GM12872 (cell line): ENCODE measurements at regions not wholly inside any gene's neighbourhood (a gene's known extent, or its start where the extent isn't known, plus 50 kb on each side); places are given as distances from the start of the nearest gene placed in this dataset.

Source experiments
- CTCF ChIP-seq: IDR thresholded peaks from 3 replicates; pipeline ENCODE4 v1.5.1; 2011; ENCODE audit warnings: low read depth, mild to moderate bottlenecking, low read length, moderate library complexity; ENCODE audit not compliant: insufficient read depth

GRCh38 chr16:27720731-27721530 lies 171.0 kb downstream of the KATNIP start:
- TF ChIP-seq CTCF = no peak

- no peak for TF ChIP-seq CTCF
Observed at GRCh38 chr16:27721531-27722181, 171.7 kb downstream of the KATNIP start.

- no peak for TF ChIP-seq CTCF
Observed at GRCh38 chr16:27722207-27722606, 172.3 kb downstream of the KATNIP start.

GRCh38 chr16:27722892-27723450 lies 173.0 kb downstream of the KATNIP start:
- no peak for TF ChIP-seq CTCF

GRCh38 chr16:27723711-27724481 lies 174.0 kb downstream of the KATNIP start:
- no peak for TF ChIP-seq CTCF

- no peak for TF ChIP-seq CTCF
Observed at GRCh38 chr16:27724482-27725235, 174.7 kb downstream of the KATNIP start.
